ENCODE measurements at regions not wholly inside any gene's neighbourhood (a gene's known extent, or its start where the extent isn't known, plus 50 kb on each side); places are given as distances from the start of the nearest gene placed in this dataset.

DNA sequence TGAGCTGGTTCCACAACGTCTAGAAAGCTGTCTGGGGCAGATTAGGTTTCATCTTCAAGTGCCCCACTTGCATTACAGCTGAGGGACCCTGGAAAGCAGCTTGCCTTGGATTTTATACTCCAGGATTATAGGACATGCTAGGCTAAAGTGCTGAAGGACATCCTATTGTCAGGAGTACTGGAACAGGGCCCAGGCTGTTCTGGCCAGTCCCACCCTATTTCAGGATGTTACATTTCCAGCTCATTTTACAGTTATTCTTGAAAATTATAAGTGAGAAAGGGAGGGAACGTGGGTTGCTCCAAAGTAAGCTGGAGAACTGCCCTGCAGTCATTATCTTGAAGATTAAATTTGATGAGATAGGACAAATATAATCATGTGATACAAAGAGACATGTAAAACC is 71.0 kb upstream of the UGT8 start:
- no peak for ATAC-seq
- no peaks in the 10 kb centered on the region for H3K36me3 Mint-ChIP-seq
- H3K4me3 Mint-ChIP-seq, result no peak overlapping the region
- no peaks in the 10 kb centered on the region for H3K4me1 Mint-ChIP-seq
- H3K9me3 Mint-ChIP-seq, result peaks cover 10% of the 10 kb centered on the region
- no peak overlapping the region for H3K27ac Mint-ChIP-seq
- H3K27me3 Mint-ChIP-seq, result peaks cover 8% of the 10 kb centered on the region

DNA sequence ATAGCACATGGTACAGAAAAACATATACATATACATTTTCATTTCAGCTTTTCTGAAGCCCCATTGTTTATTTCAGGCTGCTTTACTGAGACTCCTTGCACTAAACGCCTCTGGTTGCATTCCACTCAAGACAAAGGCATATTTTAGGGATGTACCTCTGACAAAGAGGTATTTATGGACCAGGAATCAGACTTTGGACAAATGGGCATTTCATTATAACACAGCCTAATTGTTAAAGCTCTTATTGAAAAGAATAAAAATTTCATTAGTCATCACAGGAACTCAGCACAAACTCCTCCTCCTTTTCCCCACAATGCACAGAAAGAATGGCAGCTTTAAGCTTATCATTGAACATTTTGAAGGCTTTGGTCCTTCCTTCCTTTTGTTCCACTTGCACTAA is 62.9 kb upstream of the UGT8 start:
- Mint-ChIP-seq H3K27me3 (no peaks in the 10 kb centered on the region), H3K4me3 (no peak overlapping the region), H3K27ac (no peak overlapping the region), H3K4me1 (no peaks in the 10 kb centered on the region), H3K9me3 (no peaks in the 10 kb centered on the region), H3K36me3 (no peaks in the 10 kb centered on the region)
- ATAC-seq, result no peak

DNA sequence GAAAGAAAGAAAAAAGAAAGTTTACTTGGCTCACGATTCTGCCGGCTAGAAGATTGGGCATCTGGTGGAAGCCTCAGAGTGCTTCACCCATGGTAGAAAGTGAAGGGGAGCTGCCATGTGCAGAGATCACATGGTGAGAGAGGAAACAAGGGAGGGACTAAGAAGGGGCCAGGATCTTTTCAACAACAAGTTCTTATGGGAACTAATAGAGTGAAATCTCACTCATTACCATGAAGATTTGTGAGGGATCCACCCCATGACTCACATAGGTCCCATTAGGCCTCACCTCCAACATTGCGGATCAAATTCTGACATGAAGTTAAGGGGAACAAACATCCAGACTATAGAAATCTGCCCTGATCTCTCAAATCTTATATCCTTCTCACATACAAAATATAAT is 61.3 kb upstream of the UGT8 start:
- peak; percentile 39 for ATAC-seq
- no peak overlapping the region for H3K27ac Mint-ChIP-seq
- no peaks in the 10 kb centered on the region for H3K9me3 Mint-ChIP-seq
- H3K4me1 Mint-ChIP-seq, result no peaks in the 10 kb centered on the region
- H3K27me3 Mint-ChIP-seq, result no peaks in the 10 kb centered on the region
- no peaks in the 10 kb centered on the region for H3K36me3 Mint-ChIP-seq
- H3K4me3 Mint-ChIP-seq, result no peak overlapping the region

DNA sequence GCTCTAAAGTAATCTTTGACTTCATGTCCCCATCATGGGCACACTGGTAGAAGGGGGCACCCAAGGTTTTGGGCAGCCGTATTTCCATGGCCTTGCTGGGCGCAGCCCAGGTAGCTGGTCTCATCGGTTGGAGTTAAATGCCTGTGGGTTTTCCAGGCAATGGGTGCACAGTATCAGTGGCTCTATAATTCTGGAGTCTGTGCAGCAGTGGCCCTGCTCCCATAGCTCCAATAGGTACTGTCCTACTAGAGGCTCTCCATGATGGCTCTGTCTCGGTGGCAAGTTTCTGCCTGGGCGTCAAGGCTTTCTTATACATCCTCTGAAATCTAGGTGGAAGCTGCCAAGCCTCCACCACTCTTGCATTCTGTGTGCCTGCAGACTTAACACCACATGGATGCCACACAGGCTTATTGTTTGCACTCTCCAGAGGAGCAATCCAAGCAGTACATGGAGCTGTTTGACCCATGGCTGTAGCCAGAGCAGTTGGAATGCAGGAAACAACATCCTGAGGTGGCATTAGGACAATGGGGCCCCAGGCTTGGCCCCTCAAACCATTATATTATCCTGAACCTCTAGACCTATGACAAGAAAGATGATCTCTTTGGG is 60.5 kb upstream of the UGT8 start:
- H3K27me3 Mint-ChIP-seq, result no peaks in the 10 kb centered on the region
- ATAC-seq, result peak; percentile 31
- no peak overlapping the region for H3K4me3 Mint-ChIP-seq
- H3K4me1 Mint-ChIP-seq, result no peaks in the 10 kb centered on the region
- no peaks in the 10 kb centered on the region for H3K9me3 Mint-ChIP-seq
- H3K36me3 Mint-ChIP-seq, result no peaks in the 10 kb centered on the region
- H3K27ac Mint-ChIP-seq, result no peak overlapping the region

DNA sequence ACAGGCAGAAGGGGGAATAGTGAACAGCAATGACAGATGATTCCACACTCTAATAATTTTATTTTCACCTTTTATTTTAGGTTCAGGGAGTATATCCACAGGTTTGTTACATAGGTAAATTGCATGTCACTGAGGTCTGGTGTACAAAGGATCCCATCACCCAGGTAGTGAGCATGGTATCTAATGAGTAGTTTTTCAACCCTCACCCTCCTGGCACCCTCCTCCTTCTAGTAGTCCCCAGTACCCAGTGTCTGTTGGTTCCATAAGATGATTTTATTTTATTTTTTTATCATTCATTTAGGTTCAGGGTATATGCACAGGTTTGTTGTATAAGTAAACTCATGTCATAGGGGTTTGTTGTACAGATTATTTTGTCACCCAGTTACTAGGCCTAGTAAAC is 58.6 kb upstream of the UGT8 start:
- H3K27ac Mint-ChIP-seq, result no peak overlapping the region
- H3K9me3 Mint-ChIP-seq, result no peaks in the 10 kb centered on the region
- H3K4me1 Mint-ChIP-seq, result no peaks in the 10 kb centered on the region
- H3K27me3 Mint-ChIP-seq, result no peaks in the 10 kb centered on the region
- H3K4me3 Mint-ChIP-seq, result no peak overlapping the region
- no peak for ATAC-seq
- no peaks in the 10 kb centered on the region for H3K36me3 Mint-ChIP-seq

DNA sequence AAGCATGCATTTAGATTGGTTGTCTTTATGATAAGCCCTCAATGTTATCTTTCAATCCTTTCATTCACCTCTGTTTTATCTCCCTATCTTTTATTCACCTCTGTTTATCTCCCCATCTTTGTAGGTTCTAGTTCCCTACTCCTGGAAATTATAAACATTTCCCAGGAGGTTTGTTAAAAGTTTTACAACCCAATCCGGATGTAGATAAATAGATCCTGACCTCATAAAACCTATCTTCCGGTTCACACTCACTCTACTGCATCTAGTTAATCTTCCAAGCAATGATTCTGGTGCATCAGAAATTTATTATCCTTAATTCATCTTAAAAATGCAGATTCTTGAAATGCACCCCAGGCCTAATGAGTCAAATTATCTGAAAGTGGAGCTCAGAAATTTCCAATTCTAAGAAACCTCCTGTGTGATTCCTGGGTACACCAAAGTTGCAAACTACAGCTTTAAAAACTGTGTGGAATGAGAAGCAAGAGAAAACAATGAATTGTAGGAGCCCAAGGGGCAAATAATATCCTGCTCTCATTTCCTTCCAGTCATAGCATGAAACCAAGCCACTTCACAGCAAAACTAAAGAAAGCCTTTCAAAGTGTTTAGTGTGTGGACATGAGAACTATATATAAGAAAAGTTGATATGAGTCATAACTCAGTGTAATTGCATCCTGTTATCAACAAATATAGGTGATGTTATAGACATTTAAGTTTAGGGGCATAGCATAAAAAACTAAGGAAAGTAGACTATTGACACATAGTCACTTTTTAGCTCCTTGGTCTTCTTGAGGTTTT is 51.1 kb upstream of the UGT8 start:
- no peak overlapping the region for H3K27ac Mint-ChIP-seq
- no peaks in the 10 kb centered on the region for H3K27me3 Mint-ChIP-seq
- H3K9me3 Mint-ChIP-seq, result peaks cover 8% of the 10 kb centered on the region
- no peaks in the 10 kb centered on the region for H3K4me1 Mint-ChIP-seq
- no peak for ATAC-seq
- no peaks in the 10 kb centered on the region for H3K36me3 Mint-ChIP-seq
- H3K4me3 Mint-ChIP-seq, result no peak overlapping the region

All from stimulated activated memory B cell treated with anti-CD40 and anti-IgM and Interleukin-4, amounts not matched to agents 10 μg/mL and 1 μg/mL and 100 μg/mL, for 72 hours (primary cell).